HL-60 (cell line): ENCODE measurements at regions not wholly inside any gene's neighbourhood (a gene's known extent, or its start where the extent isn't known, plus 50 kb on each side); places are given as distances from the start of the nearest gene placed in this dataset.

Experiments
- DNase-seq, 2 experiments: peaks; one replicate each; pipeline ENCODE4 v3.0.0-alpha.2; 2010 to 2020; ENCODE audit warnings: low read depth in 1 of 2, low spot score in 1 of 2
- H3K27ac ChIP-seq: fragments of 250-450 bp; sonication (Bioruptor Pico); replicated peaks from 2 replicates; pipeline ENCODE4 v1.5.1; 2020; ENCODE audit warnings: mild to moderate bottlenecking, moderate library complexity
- H3K27me3 ChIP-seq: fragments of 250-450 bp; sonication (Bioruptor Pico); 2 replicates; pipeline ENCODE4 v1.5.1; 2021; ENCODE audit warnings: mild to moderate bottlenecking, moderate library complexity; ENCODE audit not compliant: insufficient read depth, poor library complexity, severe bottlenecking
- H3K4me3 ChIP-seq: replicated peaks from 2 replicates; pipeline ENCODE4 v1.5.1; 2011; ENCODE audit warnings: mild to moderate bottlenecking, control low read depth, low read length; ENCODE audit not compliant: insufficient read depth
- GABPA ChIP-seq: IDR thresholded peaks from 2 replicates; pipeline ENCODE4 v1.6.1; 2012; ENCODE audit warnings: low read depth
- POLR2AphosphoS5 ChIP-seq: IDR thresholded peaks from 2 replicates; pipeline ENCODE4 v1.6.1; 2012; ENCODE audit warnings: low read depth
- SPI1 ChIP-seq: IDR thresholded peaks from 2 replicates; pipeline ENCODE4 v1.6.1; 2012; ENCODE audit warnings: low read depth, mild to moderate bottlenecking, borderline replicate concordance
- TF ChIP-seq, protein P1 (sequence below): IDR thresholded peaks from one replicate; pipeline ENCODE4 v1.5.1; 2011; ENCODE audit warnings: low read length, control low read depth, inconsistent platforms; ENCODE audit not compliant: insufficient read depth
- TF ChIP-seq, protein P2 (sequence below): IDR thresholded peaks from 2 replicates; pipeline ENCODE4 v1.6.1; 2012; ENCODE audit warnings: low read depth; ENCODE audit not compliant: insufficient replicate concordance

DNA sequence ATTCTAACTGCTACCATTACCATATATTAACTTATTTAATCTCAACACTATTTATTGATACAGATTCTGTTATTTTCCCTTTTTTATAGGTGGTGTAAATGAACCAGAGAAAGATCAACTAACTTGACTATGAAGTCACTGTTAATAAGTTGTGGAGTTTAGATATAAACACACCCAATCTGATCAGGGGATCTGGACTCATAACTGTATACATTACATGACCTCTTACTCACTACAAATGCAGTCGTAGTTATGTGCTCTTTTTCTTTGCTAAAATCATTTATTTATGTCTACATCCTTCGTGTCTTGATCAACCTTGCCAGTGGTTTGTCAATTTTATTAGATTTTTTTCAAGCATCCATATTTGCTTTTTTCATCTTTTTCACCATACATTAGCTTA, 614.8 kb upstream of the FAM241A start:
- H3K27ac ChIP-seq: no peak overlapping the region
- no peak for DNase-seq
- TF ChIP-seq, protein P1, sequence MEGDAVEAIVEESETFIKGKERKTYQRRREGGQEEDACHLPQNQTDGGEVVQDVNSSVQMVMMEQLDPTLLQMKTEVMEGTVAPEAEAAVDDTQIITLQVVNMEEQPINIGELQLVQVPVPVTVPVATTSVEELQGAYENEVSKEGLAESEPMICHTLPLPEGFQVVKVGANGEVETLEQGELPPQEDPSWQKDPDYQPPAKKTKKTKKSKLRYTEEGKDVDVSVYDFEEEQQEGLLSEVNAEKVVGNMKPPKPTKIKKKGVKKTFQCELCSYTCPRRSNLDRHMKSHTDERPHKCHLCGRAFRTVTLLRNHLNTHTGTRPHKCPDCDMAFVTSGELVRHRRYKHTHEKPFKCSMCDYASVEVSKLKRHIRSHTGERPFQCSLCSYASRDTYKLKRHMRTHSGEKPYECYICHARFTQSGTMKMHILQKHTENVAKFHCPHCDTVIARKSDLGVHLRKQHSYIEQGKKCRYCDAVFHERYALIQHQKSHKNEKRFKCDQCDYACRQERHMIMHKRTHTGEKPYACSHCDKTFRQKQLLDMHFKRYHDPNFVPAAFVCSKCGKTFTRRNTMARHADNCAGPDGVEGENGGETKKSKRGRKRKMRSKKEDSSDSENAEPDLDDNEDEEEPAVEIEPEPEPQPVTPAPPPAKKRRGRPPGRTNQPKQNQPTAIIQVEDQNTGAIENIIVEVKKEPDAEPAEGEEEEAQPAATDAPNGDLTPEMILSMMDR: no peak
- TF ChIP-seq, protein P2, sequence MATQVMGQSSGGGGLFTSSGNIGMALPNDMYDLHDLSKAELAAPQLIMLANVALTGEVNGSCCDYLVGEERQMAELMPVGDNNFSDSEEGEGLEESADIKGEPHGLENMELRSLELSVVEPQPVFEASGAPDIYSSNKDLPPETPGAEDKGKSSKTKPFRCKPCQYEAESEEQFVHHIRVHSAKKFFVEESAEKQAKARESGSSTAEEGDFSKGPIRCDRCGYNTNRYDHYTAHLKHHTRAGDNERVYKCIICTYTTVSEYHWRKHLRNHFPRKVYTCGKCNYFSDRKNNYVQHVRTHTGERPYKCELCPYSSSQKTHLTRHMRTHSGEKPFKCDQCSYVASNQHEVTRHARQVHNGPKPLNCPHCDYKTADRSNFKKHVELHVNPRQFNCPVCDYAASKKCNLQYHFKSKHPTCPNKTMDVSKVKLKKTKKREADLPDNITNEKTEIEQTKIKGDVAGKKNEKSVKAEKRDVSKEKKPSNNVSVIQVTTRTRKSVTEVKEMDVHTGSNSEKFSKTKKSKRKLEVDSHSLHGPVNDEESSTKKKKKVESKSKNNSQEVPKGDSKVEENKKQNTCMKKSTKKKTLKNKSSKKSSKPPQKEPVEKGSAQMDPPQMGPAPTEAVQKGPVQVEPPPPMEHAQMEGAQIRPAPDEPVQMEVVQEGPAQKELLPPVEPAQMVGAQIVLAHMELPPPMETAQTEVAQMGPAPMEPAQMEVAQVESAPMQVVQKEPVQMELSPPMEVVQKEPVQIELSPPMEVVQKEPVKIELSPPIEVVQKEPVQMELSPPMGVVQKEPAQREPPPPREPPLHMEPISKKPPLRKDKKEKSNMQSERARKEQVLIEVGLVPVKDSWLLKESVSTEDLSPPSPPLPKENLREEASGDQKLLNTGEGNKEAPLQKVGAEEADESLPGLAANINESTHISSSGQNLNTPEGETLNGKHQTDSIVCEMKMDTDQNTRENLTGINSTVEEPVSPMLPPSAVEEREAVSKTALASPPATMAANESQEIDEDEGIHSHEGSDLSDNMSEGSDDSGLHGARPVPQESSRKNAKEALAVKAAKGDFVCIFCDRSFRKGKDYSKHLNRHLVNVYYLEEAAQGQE: no peak
- TF ChIP-seq SPI1: no peak
- TF ChIP-seq POLR2AphosphoS5: no peak
- no peak for TF ChIP-seq GABPA

GRCh38 chr4:111535792-111536191, 609.5 kb upstream of the FAM241A start:
- TF ChIP-seq, protein P2: no peak
- TF ChIP-seq, protein P1: no peak
- TF ChIP-seq GABPA: no peak
- TF ChIP-seq SPI1: no peak
- TF ChIP-seq POLR2AphosphoS5: no peak
- Histone ChIP-seq H3K4me3 (no peak overlapping the region), H3K27ac (no peak overlapping the region), H3K27me3 (no peaks in the 10 kb centered on the region)
- no peak for DNase-seq

More for the DNA sequence above, 614.8 kb upstream of the FAM241A start:
- no peak overlapping the region for H3K4me3 ChIP-seq
- no peaks in the 10 kb centered on the region for H3K27me3 ChIP-seq

DNA sequence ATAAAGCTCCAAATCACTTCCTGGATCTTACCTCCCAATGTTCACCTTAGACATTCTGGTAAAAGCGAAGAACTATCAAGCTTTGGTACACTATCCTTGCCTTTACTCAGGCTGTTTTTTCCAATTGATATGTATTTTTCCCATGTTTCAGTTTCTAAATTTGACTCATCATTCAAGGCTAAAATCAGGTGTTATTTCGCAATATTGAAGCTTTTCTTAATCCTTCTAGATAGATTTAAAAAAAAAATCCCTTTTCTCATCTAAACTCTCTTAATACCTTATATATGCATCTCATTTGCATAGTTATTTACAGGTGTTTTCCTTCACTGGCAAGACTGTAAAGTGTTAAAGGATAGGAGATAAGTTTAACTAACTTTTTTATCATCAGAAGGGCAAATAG, 608.1 kb upstream of the FAM241A start:
- TF ChIP-seq, protein P1: no peak
- no peak for TF ChIP-seq GABPA
- TF ChIP-seq SPI1: no peak
- TF ChIP-seq, protein P2: no peak
- no peak for TF ChIP-seq POLR2AphosphoS5
- H3K27ac ChIP-seq: no peak overlapping the region
- no peak overlapping the region for H3K4me3 ChIP-seq
- no peaks in the 10 kb centered on the region for H3K27me3 ChIP-seq
- DNase-seq: no peak
